H1 (cell line): ENCODE measurements at regions not wholly inside any gene's neighbourhood (a gene's known extent, or its start where the extent isn't known, plus 50 kb on each side); places are given as distances from the start of the nearest gene placed in this dataset.

Experiments
- CTCF ChIA-PET: fragments of 300-600 bp; sonication (Branson Sonifier 250); formaldehyde crosslinking; loops from one replicate; lab custom pipeline; 2021; ENCODE audit not compliant: partially characterized antibody; lab: Charles Lee
- POLR2A ChIA-PET: fragments of 300-600 bp; sonication (Branson Sonifier 250); formaldehyde crosslinking; loops from one replicate; lab custom pipeline; 2021; ENCODE audit warnings: inconsistent platforms; ENCODE audit not compliant: partially characterized antibody; lab: Charles Lee
- DNase-seq, 2 experiments: peaks; one replicate each; pipeline versions ENCODE4 v3.0.0 to v3.0.0-alpha.2; 2010 to 2022; ENCODE audit warnings: low spot score in 2 of 2, low read depth in 1 of 2, mixed read lengths in 1 of 2
- FAIRE-seq: peaks from 2 replicates; lab custom pipeline; 2011; peaks lifted over from hg19 to GRCh38; lab: Jason Lieb, UNC
- H2AFZ ChIP-seq: 2 replicates; pipeline ENCODE4 v1.8.1; 2012; ENCODE audit warnings: low read length, inconsistent platforms
- H2AK5ac ChIP-seq: 2 replicates; pipeline ENCODE4 v1.6.1; 2013; ENCODE audit warnings: low read depth, low read length
- H2BK120ac ChIP-seq: replicated peaks from 2 replicates; pipeline ENCODE3; 2013; ENCODE audit warnings: low read depth, low read length, inconsistent platforms
- H2BK12ac ChIP-seq: 2 replicates; pipeline ENCODE4 v1.6.1; 2013; ENCODE audit warnings: low read depth, low read length
- H2BK15ac ChIP-seq: 2 replicates; pipeline ENCODE4 v1.6.1; 2013; ENCODE audit warnings: low read length
- H2BK20ac ChIP-seq: 2 replicates; pipeline ENCODE4 v1.6.1; 2013; ENCODE audit warnings: low read length
- H2BK5ac ChIP-seq: 2 replicates; pipeline ENCODE4 v1.6.1; 2013; ENCODE audit warnings: low read depth, low read length
- H3K14ac ChIP-seq: 2 replicates; pipeline ENCODE4 v1.6.1; 2013; ENCODE audit warnings: inconsistent platforms; ENCODE audit not compliant: insufficient read length
- H3K18ac ChIP-seq: 2 replicates; pipeline ENCODE4 v1.6.1; 2013; ENCODE audit warnings: low read length; ENCODE audit errors: extremely low read depth
- H3K23ac ChIP-seq: 2 replicates; pipeline ENCODE4 v1.6.1; 2013; ENCODE audit warnings: inconsistent platforms; ENCODE audit not compliant: insufficient read length
- H3K23me2 ChIP-seq: 2 replicates; pipeline ENCODE4 v1.6.1; 2013; ENCODE audit warnings: low read depth, low read length
- H3K27ac ChIP-seq: 2 replicates; pipeline ENCODE4 v1.6.1; 2011; ENCODE audit warnings: low read depth, low read length, inconsistent platforms
- H3K27me3 ChIP-seq, 4 experiments: replicated peaks in 1 of 4; 1 replicate in 1 of 4; 2 replicates in 3 of 4; pipeline versions ENCODE4 v1.6.1 to v1.8.1; 2011 to 2013; ENCODE audit warnings: low read length in 3 of 4, mild to moderate bottlenecking in 3 of 4, inconsistent platforms in 2 of 4, mixed read lengths in 2 of 4, moderate library complexity in 1 of 4; ENCODE audit not compliant: control insufficient read depth in 3 of 4, insufficient read depth in 3 of 4; ENCODE audit errors: extremely low read depth in 1 of 4
- H3K36me3 ChIP-seq, 4 experiments: 2 replicates each; pipeline versions ENCODE4 v1.6.1 to v1.8.1; 2011 to 2013; ENCODE audit warnings: mild to moderate bottlenecking in 4 of 4, low read length in 3 of 4, moderate library complexity in 2 of 4, control low read depth in 1 of 4, inconsistent platforms in 1 of 4; ENCODE audit not compliant: insufficient read depth in 4 of 4, control insufficient read depth in 2 of 4
- H3K4ac ChIP-seq: replicated peaks from 2 replicates; pipeline ENCODE3; 2013; ENCODE audit warnings: low read length, low read depth, mixed read lengths, inconsistent platforms; ENCODE audit not compliant: insufficient read length
- H3K4me1 ChIP-seq, 4 experiments: replicated peaks in 1 of 4; 1 replicate in 1 of 4; 2 replicates in 3 of 4; pipeline versions ENCODE4 v1.6.1 to v1.8.1; 2011 to 2013; ENCODE audit warnings: low read length in 3 of 4, inconsistent platforms in 2 of 4, mixed read lengths in 1 of 4; ENCODE audit not compliant: insufficient read depth in 4 of 4, control insufficient read depth in 3 of 4
- H3K4me2 ChIP-seq, 2 experiments: 2 replicates each; pipeline versions ENCODE4 v1.6.1 to v1.8.1; 2011 to 2013; ENCODE audit warnings: low read depth in 2 of 2, low read length in 2 of 2, control low read depth in 1 of 2, inconsistent platforms in 1 of 2, mild to moderate bottlenecking in 1 of 2; ENCODE audit not compliant: insufficient read depth in 1 of 2
- H3K4me3 ChIP-seq, 4 experiments: fragments of 200-600, 300-600 bp in 1 of 4; sonication (generic), shearing (Covaris generic), sonication (Bioruptor Twin) in 1 of 4; 2 replicates each; pipeline versions ENCODE4 v1.5.1 to v1.8.1; 2011 to 2016; ENCODE audit warnings: low read length in 4 of 4, low read depth in 3 of 4, control low read depth in 2 of 4, inconsistent platforms in 2 of 4, mild to moderate bottlenecking in 2 of 4, mixed read lengths in 1 of 4, moderate library complexity in 1 of 4; ENCODE audit not compliant: insufficient read depth in 2 of 4; ENCODE audit errors: extremely low read depth in 1 of 4
- H3K56ac ChIP-seq: replicated peaks from 2 replicates; pipeline ENCODE3; 2013; ENCODE audit warnings: low read depth, mild to moderate bottlenecking, mixed read lengths, low read length, inconsistent platforms; ENCODE audit not compliant: insufficient read length
- H3K79me1 ChIP-seq: 2 replicates; pipeline ENCODE4 v1.6.1; 2013; ENCODE audit warnings: low read depth, low read length, control low read depth
- H3K79me2 ChIP-seq, 2 experiments: 2 replicates each; pipeline versions ENCODE4 v1.6.1 to v1.8.1; 2012 to 2013; ENCODE audit warnings: low read length in 2 of 2, mild to moderate bottlenecking in 2 of 2, inconsistent platforms in 1 of 2; ENCODE audit not compliant: insufficient read depth in 2 of 2, control insufficient read depth in 1 of 2
- H3K9ac ChIP-seq, 4 experiments: replicated peaks in 1 of 4; 1 replicate in 1 of 4; 2 replicates in 3 of 4; pipeline versions ENCODE4 v1.6.1 to v1.8.1; 2011 to 2013; ENCODE audit warnings: low read depth in 3 of 4, low read length in 3 of 4, control low read depth in 2 of 4, mild to moderate bottlenecking in 2 of 4, moderate library complexity in 2 of 4, inconsistent platforms in 1 of 4; ENCODE audit errors: extremely low read depth in 1 of 4
- H3K9me3 ChIP-seq, 2 experiments: 2 replicates each; pipeline versions ENCODE4 v1.6.1 to v1.8.1; 2012 to 2013; ENCODE audit warnings: mild to moderate bottlenecking in 2 of 2, moderate library complexity in 2 of 2, control low read depth in 1 of 2, inconsistent platforms in 1 of 2, low read depth in 1 of 2, low read length in 1 of 2, mixed read lengths in 1 of 2; ENCODE audit not compliant: insufficient read depth in 2 of 2
- H4K20me1 ChIP-seq, 2 experiments: replicated peaks in 1 of 2; 2 replicates each; pipeline versions ENCODE3 to v1.8.1; 2011 to 2013; ENCODE audit warnings: inconsistent platforms in 2 of 2, low read length in 2 of 2, mild to moderate bottlenecking in 1 of 2; ENCODE audit not compliant: insufficient read depth in 2 of 2, control insufficient read depth in 1 of 2
- H4K5ac ChIP-seq: 2 replicates; pipeline ENCODE4 v1.6.1; 2013; ENCODE audit warnings: low read length, low read depth, mixed read lengths, inconsistent platforms; ENCODE audit not compliant: insufficient read length
- H4K8ac ChIP-seq: 2 replicates; pipeline ENCODE4 v1.8.0; 2013; ENCODE audit warnings: mild to moderate bottlenecking, moderate library complexity, low read length, inconsistent platforms; ENCODE audit not compliant: insufficient read depth; ENCODE audit errors: extremely low read depth
- H4K91ac ChIP-seq: replicated peaks from 2 replicates; pipeline ENCODE3; 2013; ENCODE audit warnings: low read length, mixed read lengths, inconsistent platforms; ENCODE audit not compliant: insufficient read length
- ATF2 ChIP-seq: IDR thresholded peaks from 2 replicates; pipeline ENCODE4 v1.6.1; 2012; ENCODE audit warnings: low read length, inconsistent platforms
- CBX8 ChIP-seq: fragments of 300-800, 300-1000 bp; sonication (generic); IDR thresholded peaks from 2 replicates; pipeline ENCODE4 v1.7.1; 2016; ENCODE audit warnings: low read depth, low read length, borderline replicate concordance
- HDAC6 ChIP-seq: IDR thresholded peaks from one replicate; pipeline ENCODE4 v1.7.1; 2012; ENCODE audit warnings: low read depth, mild to moderate bottlenecking, inconsistent platforms, low read length, moderate library complexity
- KDM4A ChIP-seq: IDR thresholded peaks from one replicate; pipeline ENCODE4 v1.7.1; 2012; ENCODE audit warnings: low read depth, mild to moderate bottlenecking, moderate library complexity, low read length, inconsistent platforms; ENCODE audit not compliant: severe bottlenecking
- RNF2 ChIP-seq: fragments of 200-900, 300-1000 bp; sonication (generic); IDR thresholded peaks from 2 replicates; pipeline ENCODE4 v1.7.1; 2016; ENCODE audit warnings: borderline replicate concordance, low read depth, mild to moderate bottlenecking, antibody characterized with exemption, low read length; ENCODE audit not compliant: poor library complexity, severe bottlenecking; ENCODE audit errors: missing control alignments
- RXRA ChIP-seq: IDR thresholded peaks from 2 replicates; pipeline ENCODE4 v1.6.1; 2011; ENCODE audit warnings: low read depth, mild to moderate bottlenecking, low read length, moderate library complexity; ENCODE audit not compliant: insufficient read depth
- SP1 ChIP-seq: IDR thresholded peaks from 2 replicates; pipeline ENCODE4 v1.6.1; 2011; ENCODE audit warnings: low read depth, low read length
- SRF ChIP-seq: IDR thresholded peaks from 2 replicates; pipeline ENCODE4 v1.6.1; 2011; ENCODE audit warnings: mild to moderate bottlenecking, low read depth, low read length, moderate library complexity
- TAF1 ChIP-seq: IDR thresholded peaks from 2 replicates; pipeline ENCODE4 v1.6.1; 2011; ENCODE audit warnings: mild to moderate bottlenecking, low read depth, low read length
- TCF12 ChIP-seq: IDR thresholded peaks from 2 replicates; pipeline ENCODE4 v1.6.1; 2011; ENCODE audit warnings: low read depth, mild to moderate bottlenecking, low read length
- YY1 ChIP-seq: IDR thresholded peaks from 2 replicates; pipeline ENCODE4 v1.6.1; 2011; ENCODE audit warnings: low read depth, mild to moderate bottlenecking, low read length
- ZNF274 ChIP-seq: IDR thresholded peaks from 2 replicates; pipeline ENCODE4 v1.7.0; 2012; ENCODE audit warnings: low read length, borderline replicate concordance; ENCODE audit errors: extremely low read depth
- WGBS, 2 experiments: shearing (Covaris generic) in 1 of 2; methylation state at CpG; one replicate each; pipeline versions ENCODE4 v1.1.6 to v1.1.7; 2013 to 2015; ENCODE audit warnings: low lambda C conversion rate in 2 of 2, mixed read lengths in 2 of 2, inconsistent platforms in 1 of 2, low coverage in 1 of 2, missing lambda C conversion rate in 1 of 2; ENCODE audit not compliant: insufficient replicate concordance in 2 of 2, insufficient coverage in 1 of 2, insufficient read length in 1 of 2; ENCODE audit errors: extremely low coverage in 1 of 2, missing lambda C conversion rate in 1 of 2; 5-methylcytosine and 5-hydroxymethylcytosine counted together
- TF ChIP-seq, protein P1 (sequence below): IDR thresholded peaks from 2 replicates; pipeline ENCODE4 v1.6.1; 2011; ENCODE audit warnings: low read depth, mild to moderate bottlenecking, low read length; ENCODE audit not compliant: insufficient read depth

DNA sequence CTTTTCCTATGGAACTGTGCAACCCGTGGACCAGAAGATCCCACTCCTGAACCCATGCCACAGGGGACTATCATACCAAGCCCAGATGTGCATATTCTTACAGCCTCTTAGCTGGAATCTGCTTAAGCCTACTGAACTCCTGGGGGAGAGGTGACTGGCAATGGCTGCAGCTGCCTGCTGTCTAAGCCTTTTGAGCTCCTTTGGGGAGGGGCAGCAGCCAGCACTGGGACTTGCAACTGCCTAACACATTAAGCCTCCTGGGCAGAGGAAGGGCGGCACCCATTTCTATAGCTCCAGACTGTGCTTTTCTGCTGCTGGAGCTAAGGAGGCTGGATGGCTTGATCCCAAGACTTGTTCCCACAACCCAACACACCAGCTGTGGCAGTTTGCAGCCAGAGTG is 117.9 kb upstream of the VEGFC start:
- no peak overlapping the region for H3K14ac ChIP-seq
- 89% methylated on average over 2 of the region's 2 CpGs; no CpG with 5 or more reads in 1 of the 2 experiments for WGBS, 2 experiments
- H3K27ac ChIP-seq: no peak overlapping the region
- H2AK5ac ChIP-seq: no peak overlapping the region
- no peak overlapping the region for H4K91ac ChIP-seq
- no peak overlapping the region for H3K4ac ChIP-seq
- no peak overlapping the region for H3K23ac ChIP-seq
- ChIA-PET CTCF (no interaction called here), POLR2A (no interaction called here)
- H3K4me2 ChIP-seq: no peak overlapping the region
- no peak overlapping the region for H3K56ac ChIP-seq
- no peak overlapping the region for H2BK20ac ChIP-seq
- no peak overlapping the region for H3K9ac ChIP-seq
- no peak overlapping the region for H2BK5ac ChIP-seq
- H3K36me3 ChIP-seq: no peaks in the 10 kb centered on the region
- no peak overlapping the region for H3K18ac ChIP-seq
- no peak for FAIRE-seq
- H2BK15ac ChIP-seq: no peak overlapping the region
- H2BK120ac ChIP-seq: no peak overlapping the region
- H2BK12ac ChIP-seq: no peak overlapping the region
- no peaks in the 10 kb centered on the region for H3K4me1 ChIP-seq
- no peak overlapping the region for H4K8ac ChIP-seq
- no peak for DNase-seq
- H3K4me3 ChIP-seq: no peak overlapping the region
- no peak overlapping the region for H2AFZ ChIP-seq
- no peaks in the 10 kb centered on the region for H3K79me2 ChIP-seq
- no peaks in the 10 kb centered on the region for H3K9me3 ChIP-seq
- no peaks in the 10 kb centered on the region for H4K20me1 ChIP-seq
- no peak overlapping the region for H4K5ac ChIP-seq
- no peaks in the 10 kb centered on the region for H3K79me1 ChIP-seq
- no peaks in the 10 kb centered on the region for H3K27me3 ChIP-seq
- H3K23me2 ChIP-seq: no peaks in the 10 kb centered on the region
- TF ChIP-seq RNF2 (no peak), ZNF274 (no peak), RXRA (no peak), TAF1 (no peak), SRF (no peak), SP1 (no peak), CBX8 (no peak), ATF2 (no peak), KDM4A (no peak), TCF12 (no peak), YY1 (no peak), HDAC6 (no peak)
- TF ChIP-seq, protein P1, sequence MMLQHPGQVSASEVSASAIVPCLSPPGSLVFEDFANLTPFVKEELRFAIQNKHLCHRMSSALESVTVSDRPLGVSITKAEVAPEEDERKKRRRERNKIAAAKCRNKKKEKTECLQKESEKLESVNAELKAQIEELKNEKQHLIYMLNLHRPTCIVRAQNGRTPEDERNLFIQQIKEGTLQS: no peak
